Mucosa of gallbladder (tissue), 1 donor: ENCODE measurements at regions not wholly inside any gene's neighbourhood (a gene's known extent, or its start where the extent isn't known, plus 50 kb on each side); places are given as distances from the start of the nearest gene placed in this dataset.

ENCODE experiments used
- DNase-seq: peaks from one replicate; pipeline ENCODE4 v3.0.0-alpha.2; 2020; ENCODE audit warnings: low spot score
- donor health status: DM: no; HTN: no; CAD: no.

GRCh38 chr11:130583801-130584211 is 135.4 kb downstream of the ADAMTS15 start:
- no peak for DNase-seq

DNA sequence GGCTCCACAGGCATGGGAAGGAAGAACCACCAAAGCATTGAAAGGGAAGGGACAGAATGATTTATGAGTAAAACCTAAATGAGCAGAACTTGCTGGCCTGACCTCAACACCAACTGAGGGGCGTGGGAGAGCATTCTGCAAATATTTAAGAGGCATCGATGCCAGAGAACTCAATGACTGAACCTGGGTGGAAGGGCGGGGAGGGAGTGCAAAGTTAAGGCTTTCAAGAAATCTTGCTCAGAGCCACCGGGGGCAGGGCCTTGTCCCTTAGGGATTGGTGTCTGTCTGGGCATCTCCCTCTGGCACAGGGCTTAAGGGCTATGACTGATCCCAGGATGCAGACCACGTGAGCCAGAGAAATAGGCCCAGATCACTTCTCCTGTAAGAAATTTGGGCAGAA is 137.1 kb downstream of the ADAMTS15 start:
- DNase-seq: no peak

DNA sequence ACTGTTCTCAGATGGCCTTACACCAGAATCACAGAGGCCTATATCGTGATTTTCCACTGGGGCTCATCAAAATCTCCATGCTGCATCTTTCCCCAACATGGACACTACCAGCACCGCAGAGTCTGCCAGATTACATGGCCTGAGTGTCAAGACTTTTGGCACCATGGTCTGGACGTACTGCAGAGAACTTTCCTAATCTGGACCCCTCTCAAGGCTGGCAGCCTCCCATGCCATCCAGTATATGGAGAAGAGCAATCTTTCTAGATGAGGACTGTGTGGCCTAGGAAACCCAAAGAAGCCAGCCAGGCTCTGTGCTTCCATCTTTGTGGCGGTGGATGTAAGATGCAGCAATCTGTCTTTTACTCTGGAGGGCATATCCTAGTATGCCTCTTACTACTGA is 139.2 kb downstream of the ADAMTS15 start:
- DNase-seq: no peak

GRCh38 chr11:130588471-130588870 is 140.0 kb downstream of the ADAMTS15 start:
- no peak for DNase-seq

- no peak for DNase-seq
These were observed 143.6 kb downstream of the ADAMTS15 start for GRCh38 chr11:130592056-130592455.

GRCh38 chr11:130593064-130593463 is 144.6 kb downstream of the ADAMTS15 start:
- no peak for DNase-seq

DNA sequence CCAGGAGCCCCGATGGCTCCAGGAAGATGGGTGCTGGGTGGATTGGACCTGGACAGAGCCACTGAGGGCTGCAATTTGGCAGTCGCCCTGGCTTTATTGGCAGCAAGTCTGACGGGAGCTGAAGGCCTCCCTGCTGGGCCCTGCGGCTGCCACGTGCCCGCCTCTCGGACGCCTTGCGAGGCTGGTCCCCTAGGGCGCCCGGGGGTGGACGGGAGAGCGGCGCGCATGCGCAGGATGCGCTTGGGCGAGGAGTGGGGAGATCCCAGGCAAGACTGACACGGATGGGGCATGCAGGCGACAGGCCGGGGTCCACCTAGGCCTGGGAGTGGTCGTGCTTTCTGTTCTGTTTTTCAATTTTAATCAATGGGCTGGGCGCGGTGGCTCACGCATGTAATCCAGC is 150.0 kb downstream of the ADAMTS15 start:
- no peak for DNase-seq

DNA sequence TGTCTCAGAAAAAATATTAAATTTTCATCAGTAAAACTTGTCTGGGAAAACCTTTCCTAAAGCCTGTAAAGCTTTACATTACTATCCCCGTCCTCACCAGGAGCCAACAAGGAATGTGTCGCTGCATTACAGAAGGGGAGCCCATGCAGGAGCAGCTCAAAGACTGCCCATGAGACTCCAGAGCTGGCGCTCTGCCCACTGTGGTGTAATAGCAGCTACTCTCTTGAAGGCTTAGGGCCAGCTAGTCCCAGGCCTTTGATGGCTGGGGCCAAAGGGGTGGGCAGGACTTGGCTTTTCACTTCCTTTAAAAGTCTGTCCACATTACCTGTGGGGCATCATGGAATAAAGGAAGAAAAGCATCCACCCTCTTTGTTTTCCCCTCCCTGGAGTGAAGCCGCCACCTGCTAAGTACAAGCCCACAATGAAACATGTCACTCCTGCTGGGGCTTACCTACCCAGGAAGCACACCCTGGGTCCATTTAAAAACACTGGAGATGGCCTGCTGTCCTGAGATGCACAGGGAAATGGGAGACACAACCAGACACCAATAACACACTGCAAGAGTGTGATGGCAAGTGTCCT is 150.7 kb downstream of the ADAMTS15 start:
- no peak for DNase-seq

- no peak for DNase-seq
These were observed 151.7 kb downstream of the ADAMTS15 start for GRCh38 chr11:130600139-130600538.

GRCh38 chr11:130600616-130601015 is 152.2 kb downstream of the ADAMTS15 start:
- DNase-seq: no peak

- peak; percentile 74 for DNase-seq
These were observed 152.7 kb downstream of the ADAMTS15 start for GRCh38 chr11:130601141-130601540.

DNA sequence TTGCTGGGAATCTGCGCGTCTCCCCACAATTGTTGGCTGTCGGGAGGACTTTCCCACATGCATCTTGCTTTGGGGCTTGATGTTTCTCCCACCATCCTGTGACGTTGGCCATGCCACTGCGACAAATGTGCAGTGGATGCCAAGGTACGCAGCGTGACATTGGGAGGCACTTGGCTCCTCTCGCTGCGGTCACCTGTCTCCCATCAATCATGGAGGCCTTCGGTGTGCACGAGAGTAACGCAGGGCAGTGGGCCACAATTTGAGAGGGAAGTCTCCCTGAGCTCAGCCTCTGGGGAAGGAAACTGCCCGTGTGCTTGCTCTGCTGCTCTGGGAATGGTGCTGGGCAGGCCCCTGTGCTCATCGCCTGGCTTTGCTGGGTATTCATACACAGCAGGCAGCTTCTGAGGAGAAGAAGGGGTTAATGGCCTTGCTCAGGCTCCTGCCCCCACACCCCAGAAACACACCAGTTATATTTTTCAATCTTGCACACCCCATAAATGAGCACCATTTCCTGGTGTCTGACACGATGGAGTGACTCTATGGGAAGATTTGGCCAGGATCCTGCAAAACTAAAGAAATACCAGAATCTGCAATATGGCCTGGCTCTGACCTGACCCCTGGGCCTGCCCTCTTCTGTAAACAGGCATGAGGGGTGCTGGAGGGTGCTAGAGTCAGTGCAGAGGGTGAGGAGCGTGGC is 153.5 kb downstream of the ADAMTS15 start:
- no peak for DNase-seq

DNA sequence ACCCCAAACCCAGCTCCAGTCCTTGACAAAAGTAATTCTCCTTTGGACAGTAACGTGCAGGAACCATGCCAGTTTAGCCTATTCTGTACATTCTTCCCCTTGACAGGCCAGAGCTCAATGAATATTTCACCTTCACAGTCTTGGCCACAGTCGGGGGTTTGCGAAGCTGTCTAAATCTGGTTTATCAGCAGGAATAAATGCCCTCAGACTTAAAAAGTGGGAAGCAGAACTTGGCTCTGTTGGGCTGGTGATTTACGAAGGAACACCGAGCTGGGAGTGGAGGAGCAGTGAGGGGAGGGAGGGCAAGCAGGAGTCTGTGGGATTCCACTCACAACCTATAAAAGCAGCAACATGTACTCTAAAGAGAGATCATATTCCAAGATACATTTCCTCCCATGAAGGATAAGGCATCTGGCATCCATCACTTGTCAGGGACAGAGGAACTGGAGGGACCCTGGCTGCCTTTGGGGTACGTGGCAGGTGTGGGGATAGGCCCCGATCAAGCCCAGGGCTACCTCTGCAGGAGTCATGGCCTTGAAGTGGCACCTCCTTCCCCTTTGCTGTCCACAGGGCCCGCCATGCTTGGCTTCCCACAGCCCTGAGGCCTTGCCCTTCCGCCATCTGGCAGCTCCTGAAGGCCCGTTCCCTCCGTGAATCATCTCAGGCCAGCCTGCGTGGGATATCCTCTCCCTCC is 154.3 kb downstream of the ADAMTS15 start:
- no peak for DNase-seq

DNA sequence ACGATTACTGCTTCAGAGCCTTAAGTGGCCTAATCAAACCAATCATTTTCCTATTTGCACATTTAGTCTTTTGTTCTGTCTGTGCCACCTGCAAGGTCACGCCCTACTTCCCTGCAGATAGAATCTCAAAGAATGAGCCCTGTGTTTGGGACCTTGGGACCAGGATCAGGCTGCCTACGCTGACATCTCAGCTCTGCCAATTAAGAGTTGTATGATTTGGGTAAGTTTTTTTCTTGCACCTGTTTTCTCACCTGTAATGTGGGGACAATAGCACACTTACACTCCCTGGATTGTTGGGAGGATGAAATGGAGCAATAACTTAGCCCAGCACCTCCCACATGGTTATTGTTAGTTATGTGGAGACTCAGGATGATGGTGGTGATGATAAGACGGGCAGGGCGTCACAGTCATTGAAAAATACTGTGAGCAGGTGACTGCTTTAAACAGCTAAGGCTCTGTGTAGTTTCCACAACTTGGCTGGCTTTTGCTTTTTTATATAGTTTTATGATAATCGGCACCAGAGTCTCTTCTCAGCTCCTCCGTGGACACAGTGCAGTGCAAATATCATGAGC is 155.0 kb downstream of the ADAMTS15 start:
- no peak for DNase-seq

- no peak for DNase-seq
These were observed 156.2 kb downstream of the ADAMTS15 start for GRCh38 chr11:130604606-130605005.

DNA sequence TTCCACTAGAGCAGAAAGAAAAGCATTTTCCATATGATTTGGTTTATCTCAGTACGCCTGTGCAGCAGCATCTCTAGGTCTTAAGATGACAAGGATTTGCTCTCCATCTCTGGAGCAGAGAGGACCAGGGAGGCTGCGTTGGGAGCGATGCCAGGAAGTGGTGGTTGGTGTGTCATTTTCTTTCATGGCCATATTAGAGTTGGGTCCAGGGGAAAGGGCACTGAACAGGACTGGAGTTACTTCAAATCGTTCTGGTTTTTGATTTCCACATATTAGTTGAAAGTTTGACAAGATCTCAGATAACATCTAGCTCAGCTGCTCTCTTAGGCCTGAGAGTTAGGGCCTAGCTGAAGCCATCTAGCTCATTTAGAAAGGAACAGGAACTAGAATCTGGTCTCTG is 157.7 kb downstream of the ADAMTS15 start:
- no peak for DNase-seq

GRCh38 chr11:130606781-130607511 is 158.5 kb downstream of the ADAMTS15 start:
- DNase-seq: no peak

DNA sequence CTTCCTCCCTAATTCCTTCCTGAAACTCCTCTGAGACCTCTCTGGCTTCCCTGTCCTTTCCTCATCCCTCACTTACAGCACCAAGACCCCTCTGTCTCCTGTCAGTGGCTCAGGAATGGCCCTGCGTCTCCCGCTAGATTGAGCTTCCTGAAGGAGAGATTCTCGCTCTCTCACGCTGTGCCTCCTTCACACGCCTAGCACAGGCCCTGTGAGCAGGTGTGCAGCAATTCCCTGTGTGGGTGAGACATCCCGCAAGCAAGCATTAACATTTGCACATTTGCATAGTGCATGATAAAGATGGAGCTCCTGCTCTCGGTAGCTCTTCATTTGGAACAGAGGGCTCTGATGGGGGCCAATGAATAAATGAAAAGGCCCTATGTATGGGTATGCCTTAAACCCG is 159.8 kb downstream of the ADAMTS15 start:
- DNase-seq: no peak

GRCh38 chr11:130609121-130610035 is 160.9 kb downstream of the ADAMTS15 start:
- DNase-seq: peak; percentile 70

- DNase-seq: no peak
These were observed 163.4 kb downstream of the ADAMTS15 start for GRCh38 chr11:130611791-130612251.

GRCh38 chr11:130612291-130612851 is 163.9 kb downstream of the ADAMTS15 start:
- DNase-seq: no peak
